H1 (cell line): ENCODE measurements at regions not wholly inside any gene's neighbourhood (a gene's known extent, or its start where the extent isn't known, plus 50 kb on each side); places are given as distances from the start of the nearest gene placed in this dataset.
A peak's percentile ranks its signal among the peaks of the same experiment; 100 is the strongest.

Experiments used
- CTCF ChIA-PET: fragments of 300-600 bp; sonication (Branson Sonifier 250); formaldehyde crosslinking; loops from one replicate; lab custom pipeline; 2021; ENCODE audit not compliant: partially characterized antibody; lab: Charles Lee
- POLR2A ChIA-PET: fragments of 300-600 bp; sonication (Branson Sonifier 250); formaldehyde crosslinking; loops from one replicate; lab custom pipeline; 2021; ENCODE audit warnings: inconsistent platforms; ENCODE audit not compliant: partially characterized antibody; lab: Charles Lee
- DNase-seq, 2 experiments: peaks; one replicate each; pipeline versions ENCODE4 v3.0.0 to v3.0.0-alpha.2; 2010 to 2022; ENCODE audit warnings: low spot score in 2 of 2, low read depth in 1 of 2, mixed read lengths in 1 of 2
- FAIRE-seq: peaks from 2 replicates; lab custom pipeline; 2011; peaks lifted over from hg19 to GRCh38; lab: Jason Lieb, UNC
- H2AFZ ChIP-seq: 2 replicates; pipeline ENCODE4 v1.8.1; 2012; ENCODE audit warnings: low read length, inconsistent platforms
- H2AK5ac ChIP-seq: 2 replicates; pipeline ENCODE4 v1.6.1; 2013; ENCODE audit warnings: low read depth, low read length
- H2BK120ac ChIP-seq: replicated peaks from 2 replicates; pipeline ENCODE3; 2013; ENCODE audit warnings: low read depth, low read length, inconsistent platforms
- H2BK12ac ChIP-seq: 2 replicates; pipeline ENCODE4 v1.6.1; 2013; ENCODE audit warnings: low read depth, low read length
- H2BK15ac ChIP-seq: 2 replicates; pipeline ENCODE4 v1.6.1; 2013; ENCODE audit warnings: low read length
- H2BK20ac ChIP-seq: 2 replicates; pipeline ENCODE4 v1.6.1; 2013; ENCODE audit warnings: low read length
- H2BK5ac ChIP-seq: 2 replicates; pipeline ENCODE4 v1.6.1; 2013; ENCODE audit warnings: low read depth, low read length
- H3K14ac ChIP-seq: 2 replicates; pipeline ENCODE4 v1.6.1; 2013; ENCODE audit warnings: inconsistent platforms; ENCODE audit not compliant: insufficient read length
- H3K18ac ChIP-seq: 2 replicates; pipeline ENCODE4 v1.6.1; 2013; ENCODE audit warnings: low read length; ENCODE audit errors: extremely low read depth
- H3K23ac ChIP-seq: 2 replicates; pipeline ENCODE4 v1.6.1; 2013; ENCODE audit warnings: inconsistent platforms; ENCODE audit not compliant: insufficient read length
- H3K23me2 ChIP-seq: 2 replicates; pipeline ENCODE4 v1.6.1; 2013; ENCODE audit warnings: low read depth, low read length
- H3K27ac ChIP-seq: 2 replicates; pipeline ENCODE4 v1.6.1; 2011; ENCODE audit warnings: low read depth, low read length, inconsistent platforms
- H3K27me3 ChIP-seq, 4 experiments: replicated peaks in 1 of 4; 1 replicate in 1 of 4; 2 replicates in 3 of 4; pipeline versions ENCODE4 v1.6.1 to v1.8.1; 2011 to 2013; ENCODE audit warnings: low read length in 3 of 4, mild to moderate bottlenecking in 3 of 4, inconsistent platforms in 2 of 4, mixed read lengths in 2 of 4, moderate library complexity in 1 of 4; ENCODE audit not compliant: control insufficient read depth in 3 of 4, insufficient read depth in 3 of 4; ENCODE audit errors: extremely low read depth in 1 of 4
- H3K36me3 ChIP-seq, 4 experiments: 2 replicates each; pipeline versions ENCODE4 v1.6.1 to v1.8.1; 2011 to 2013; ENCODE audit warnings: mild to moderate bottlenecking in 4 of 4, low read length in 3 of 4, moderate library complexity in 2 of 4, control low read depth in 1 of 4, inconsistent platforms in 1 of 4; ENCODE audit not compliant: insufficient read depth in 4 of 4, control insufficient read depth in 2 of 4
- H3K4ac ChIP-seq: replicated peaks from 2 replicates; pipeline ENCODE3; 2013; ENCODE audit warnings: low read length, low read depth, mixed read lengths, inconsistent platforms; ENCODE audit not compliant: insufficient read length
- H3K4me1 ChIP-seq, 4 experiments: replicated peaks in 1 of 4; 1 replicate in 1 of 4; 2 replicates in 3 of 4; pipeline versions ENCODE4 v1.6.1 to v1.8.1; 2011 to 2013; ENCODE audit warnings: low read length in 3 of 4, inconsistent platforms in 2 of 4, mixed read lengths in 1 of 4; ENCODE audit not compliant: insufficient read depth in 4 of 4, control insufficient read depth in 3 of 4
- H3K4me2 ChIP-seq, 2 experiments: 2 replicates each; pipeline versions ENCODE4 v1.6.1 to v1.8.1; 2011 to 2013; ENCODE audit warnings: low read depth in 2 of 2, low read length in 2 of 2, control low read depth in 1 of 2, inconsistent platforms in 1 of 2, mild to moderate bottlenecking in 1 of 2; ENCODE audit not compliant: insufficient read depth in 1 of 2
- H3K4me3 ChIP-seq, 4 experiments: fragments of 200-600, 300-600 bp in 1 of 4; sonication (generic), shearing (Covaris generic), sonication (Bioruptor Twin) in 1 of 4; 2 replicates each; pipeline versions ENCODE4 v1.5.1 to v1.8.1; 2011 to 2016; ENCODE audit warnings: low read length in 4 of 4, low read depth in 3 of 4, control low read depth in 2 of 4, inconsistent platforms in 2 of 4, mild to moderate bottlenecking in 2 of 4, mixed read lengths in 1 of 4, moderate library complexity in 1 of 4; ENCODE audit not compliant: insufficient read depth in 2 of 4; ENCODE audit errors: extremely low read depth in 1 of 4
- H3K56ac ChIP-seq: replicated peaks from 2 replicates; pipeline ENCODE3; 2013; ENCODE audit warnings: low read depth, mild to moderate bottlenecking, mixed read lengths, low read length, inconsistent platforms; ENCODE audit not compliant: insufficient read length
- H3K79me1 ChIP-seq: 2 replicates; pipeline ENCODE4 v1.6.1; 2013; ENCODE audit warnings: low read depth, low read length, control low read depth
- H3K79me2 ChIP-seq, 2 experiments: 2 replicates each; pipeline versions ENCODE4 v1.6.1 to v1.8.1; 2012 to 2013; ENCODE audit warnings: low read length in 2 of 2, mild to moderate bottlenecking in 2 of 2, inconsistent platforms in 1 of 2; ENCODE audit not compliant: insufficient read depth in 2 of 2, control insufficient read depth in 1 of 2
- H3K9ac ChIP-seq, 4 experiments: replicated peaks in 1 of 4; 1 replicate in 1 of 4; 2 replicates in 3 of 4; pipeline versions ENCODE4 v1.6.1 to v1.8.1; 2011 to 2013; ENCODE audit warnings: low read depth in 3 of 4, low read length in 3 of 4, control low read depth in 2 of 4, mild to moderate bottlenecking in 2 of 4, moderate library complexity in 2 of 4, inconsistent platforms in 1 of 4; ENCODE audit errors: extremely low read depth in 1 of 4
- H3K9me3 ChIP-seq, 2 experiments: 2 replicates each; pipeline versions ENCODE4 v1.6.1 to v1.8.1; 2012 to 2013; ENCODE audit warnings: mild to moderate bottlenecking in 2 of 2, moderate library complexity in 2 of 2, control low read depth in 1 of 2, inconsistent platforms in 1 of 2, low read depth in 1 of 2, low read length in 1 of 2, mixed read lengths in 1 of 2; ENCODE audit not compliant: insufficient read depth in 2 of 2
- H4K20me1 ChIP-seq, 2 experiments: replicated peaks in 1 of 2; 2 replicates each; pipeline versions ENCODE3 to v1.8.1; 2011 to 2013; ENCODE audit warnings: inconsistent platforms in 2 of 2, low read length in 2 of 2, mild to moderate bottlenecking in 1 of 2; ENCODE audit not compliant: insufficient read depth in 2 of 2, control insufficient read depth in 1 of 2
- H4K5ac ChIP-seq: 2 replicates; pipeline ENCODE4 v1.6.1; 2013; ENCODE audit warnings: low read length, low read depth, mixed read lengths, inconsistent platforms; ENCODE audit not compliant: insufficient read length
- H4K8ac ChIP-seq: 2 replicates; pipeline ENCODE4 v1.8.0; 2013; ENCODE audit warnings: mild to moderate bottlenecking, moderate library complexity, low read length, inconsistent platforms; ENCODE audit not compliant: insufficient read depth; ENCODE audit errors: extremely low read depth
- H4K91ac ChIP-seq: replicated peaks from 2 replicates; pipeline ENCODE3; 2013; ENCODE audit warnings: low read length, mixed read lengths, inconsistent platforms; ENCODE audit not compliant: insufficient read length
- CEBPB ChIP-seq: IDR thresholded peaks from 2 replicates; pipeline ENCODE4 v1.6.1; 2012; ENCODE audit warnings: low read depth, low read length
- TBP ChIP-seq: IDR thresholded peaks from 2 replicates; pipeline ENCODE4 v1.6.1; 2011; ENCODE audit warnings: low read depth, low read length, improper control_type of control experiment
- WGBS, 2 experiments: shearing (Covaris generic) in 1 of 2; methylation state at CpG; one replicate each; pipeline versions ENCODE4 v1.1.6 to v1.1.7; 2013 to 2015; ENCODE audit warnings: low lambda C conversion rate in 2 of 2, mixed read lengths in 2 of 2, inconsistent platforms in 1 of 2, low coverage in 1 of 2, missing lambda C conversion rate in 1 of 2; ENCODE audit not compliant: insufficient replicate concordance in 2 of 2, insufficient coverage in 1 of 2, insufficient read length in 1 of 2; ENCODE audit errors: extremely low coverage in 1 of 2, missing lambda C conversion rate in 1 of 2; 5-methylcytosine and 5-hydroxymethylcytosine counted together

DNA sequence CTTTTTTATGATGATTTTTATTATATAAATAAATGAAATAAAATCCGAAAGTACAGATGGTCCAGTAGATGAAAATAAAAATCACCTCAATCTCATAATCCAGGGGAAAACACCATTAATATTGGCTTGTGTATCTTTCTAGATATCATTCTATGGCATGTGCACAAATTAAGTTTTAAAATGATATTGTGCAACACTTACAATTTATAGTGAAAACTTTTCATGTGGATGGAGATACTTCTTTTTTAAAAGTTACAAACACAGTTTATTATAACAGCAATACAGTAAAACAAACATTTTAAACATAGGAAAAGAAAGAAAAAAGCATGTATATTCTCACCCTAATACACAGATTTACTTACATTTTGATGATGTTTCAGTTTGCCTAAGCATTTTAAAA is 98.9 kb upstream of the RMST start:
- no peak overlapping the region for H3K4me2 ChIP-seq
- no peaks in the 10 kb centered on the region for H3K9me3 ChIP-seq
- no peak overlapping the region for H4K5ac ChIP-seq
- peaks cover 0 to under 1% (median 0%) of the 10 kb centered on the region in 4 experiments; a peak in 3 of 7 replicates for H3K4me1 ChIP-seq
- H2AFZ ChIP-seq, result no peak overlapping the region
- no peaks in the 10 kb centered on the region for H3K79me1 ChIP-seq
- no peak overlapping the region for H2BK5ac ChIP-seq
- no peak overlapping the region for H3K27ac ChIP-seq
- no peak overlapping the region for H4K91ac ChIP-seq
- CTCF ChIA-PET, result no interaction called here
- H3K23ac ChIP-seq, result no peak overlapping the region
- H3K79me2 ChIP-seq, result no peaks in the 10 kb centered on the region
- H3K14ac ChIP-seq, result no peak overlapping the region
- no peaks in the 10 kb centered on the region; a peak in 1 of 8 replicates for H3K36me3 ChIP-seq
- no peak overlapping the region for H3K4ac ChIP-seq
- no peak overlapping the region for H4K8ac ChIP-seq
- no peak overlapping the region for H2BK12ac ChIP-seq
- POLR2A ChIA-PET, result no interaction called here
- no peak overlapping the region for H3K56ac ChIP-seq
- 70% methylated on average over 1 of the region's 1 CpG; no CpG with 5 or more reads in 1 of the 2 experiments for WGBS, 2 experiments
- DNase-seq, result no peak
- no peak overlapping the region for H3K18ac ChIP-seq
- no peak for TF ChIP-seq TBP
- peak; percentile 26; the same call in 1 of the 2 replicates for TF ChIP-seq CEBPB
- no peak overlapping the region for H2BK15ac ChIP-seq
- H2BK20ac ChIP-seq, result no peak overlapping the region
- FAIRE-seq, result no peak
- H2AK5ac ChIP-seq, result no peak overlapping the region
- H3K27me3 ChIP-seq, result no peaks in the 10 kb centered on the region
- H3K4me3 ChIP-seq, result no peak overlapping the region
- H2BK120ac ChIP-seq, result no peak overlapping the region
- no peaks in the 10 kb centered on the region for H3K23me2 ChIP-seq
- no peaks in the 10 kb centered on the region for H4K20me1 ChIP-seq
- no peak overlapping the region for H3K9ac ChIP-seq
